ENCODE measurements at regions not wholly inside any gene's neighbourhood (a gene's known extent, or its start where the extent isn't known, plus 50 kb on each side); places are given as distances from the start of the nearest gene placed in this dataset.
"Not testable (repeated sequence)": the region's sequence is repeated elsewhere in the genome, so short reads cannot be mapped to it uniquely, and the experiment has no call there.

- TF ChIP-seq CTCF (IDR thresholded peaks at IDR 0.05; ENCODE audit: borderline replicate concordance, insufficient read depth, low read depth, low read length): no peak
- H3K4me3 ChIP-seq (ENCODE audit: low read depth, low read length): no peak overlapping the region
Observed at GRCh38 chr17:12230481-12231354, 210.0 kb downstream of the MAP2K4 start.

- TF ChIP-seq CTCF (IDR thresholded peaks at IDR 0.05; ENCODE audit: borderline replicate concordance, insufficient read depth, low read depth, low read length): no peak
- no peak overlapping the region for H3K4me3 ChIP-seq (ENCODE audit: low read depth, low read length)
Observed at GRCh38 chr17:12231355-12231682, 210.6 kb downstream of the MAP2K4 start.

GRCh38 chr17:12239021-12239420 lies 218.3 kb downstream of the MAP2K4 start:
- not testable (repeated sequence) for H3K4me3 ChIP-seq (ENCODE audit: low read depth, low read length)

GRCh38 chr17:12242345-12242954 lies 221.8 kb downstream of the MAP2K4 start:
- H3K4me3 ChIP-seq (ENCODE audit: low read depth, low read length): no peak overlapping the region
- TF ChIP-seq CTCF (IDR thresholded peaks at IDR 0.05; ENCODE audit: borderline replicate concordance, insufficient read depth, low read depth, low read length): no peak

- TF ChIP-seq CTCF (IDR thresholded peaks at IDR 0.05; ENCODE audit: borderline replicate concordance, insufficient read depth, low read depth, low read length): no peak
- H3K4me3 ChIP-seq (ENCODE audit: low read depth, low read length): no peak overlapping the region
Observed at GRCh38 chr17:12247761-12248160, 227.1 kb downstream of the MAP2K4 start.

- no peak overlapping the region for H3K4me3 ChIP-seq (ENCODE audit: low read depth, low read length)
- no peak for TF ChIP-seq CTCF (IDR thresholded peaks at IDR 0.05; ENCODE audit: borderline replicate concordance, insufficient read depth, low read depth, low read length)
Observed at GRCh38 chr17:12250973-12251372, 230.3 kb downstream of the MAP2K4 start.

- TF ChIP-seq CTCF (IDR thresholded peaks at IDR 0.05; ENCODE audit: borderline replicate concordance, insufficient read depth, low read depth, low read length): no peak
- H3K4me3 ChIP-seq (ENCODE audit: low read depth, low read length): no peak overlapping the region
Observed at GRCh38 chr17:12252462-12252861, 231.8 kb downstream of the MAP2K4 start.
